H9 (cell line): ENCODE measurements at regions not wholly inside any gene's neighbourhood (a gene's known extent, or its start where the extent isn't known, plus 50 kb on each side); places are given as distances from the start of the nearest gene placed in this dataset.

Source experiments
- DNase-seq: peaks from one replicate; pipeline ENCODE4 v3.0.0-alpha.2; 2017
- H2AFZ ChIP-seq: one replicate; pipeline ENCODE4 v1.6.1; 2013; ENCODE audit warnings: mild to moderate bottlenecking, low read length, control low read depth, moderate library complexity
- H2AK5ac ChIP-seq: 2 replicates; pipeline ENCODE4 v1.6.1; 2013; ENCODE audit warnings: low read length, control low read depth, mixed read lengths; ENCODE audit not compliant: insufficient read length
- H2BK120ac ChIP-seq: one replicate; pipeline ENCODE4 v1.6.1; 2013; ENCODE audit warnings: low read depth, mild to moderate bottlenecking, low read length, control low read depth, inconsistent platforms; ENCODE audit not compliant: poor library complexity, severe bottlenecking
- H2BK12ac ChIP-seq: 2 replicates; pipeline ENCODE4 v1.6.1; 2013; ENCODE audit warnings: low read length, control low read depth, mixed read lengths, low read depth; ENCODE audit not compliant: insufficient read length
- H2BK15ac ChIP-seq: 2 replicates; pipeline ENCODE4 v1.6.1; 2013; ENCODE audit warnings: low read depth, low read length, control low read depth
- H2BK20ac ChIP-seq: one replicate; pipeline ENCODE4 v1.6.1; 2013; ENCODE audit warnings: low read depth, mild to moderate bottlenecking, low read length, control low read depth, inconsistent platforms; ENCODE audit not compliant: poor library complexity, severe bottlenecking
- H2BK5ac ChIP-seq: 2 replicates; pipeline ENCODE4 v1.6.1; 2013; ENCODE audit warnings: low read length, control low read depth, mixed read lengths; ENCODE audit not compliant: insufficient read length
- H3K14ac ChIP-seq: 2 replicates; pipeline ENCODE4 v1.6.1; 2013; ENCODE audit warnings: low read length, control low read depth; ENCODE audit not compliant: insufficient read depth
- H3K18ac ChIP-seq: 2 replicates; pipeline ENCODE4 v1.6.1; 2013; ENCODE audit warnings: low read depth, mild to moderate bottlenecking, mixed read lengths, low read length, control low read depth; ENCODE audit not compliant: insufficient read length
- H3K23ac ChIP-seq: 2 replicates; pipeline ENCODE4 v1.6.1; 2013; ENCODE audit warnings: low read length, control low read depth, mixed read lengths, low read depth; ENCODE audit not compliant: insufficient read length
- H3K23me2 ChIP-seq: 2 replicates; pipeline ENCODE4 v1.6.1; 2013; ENCODE audit warnings: low read depth, mild to moderate bottlenecking, mixed read lengths, low read length, control low read depth; ENCODE audit not compliant: insufficient read length, poor library complexity, severe bottlenecking
- H3K27ac ChIP-seq: 2 replicates; pipeline ENCODE4 v1.5.1; 2013; ENCODE audit warnings: low read length, control low read depth, mixed read lengths, low read depth; ENCODE audit not compliant: insufficient read length
- H3K27me3 ChIP-seq: 2 replicates; pipeline ENCODE4 v1.6.1; 2013; ENCODE audit warnings: low read length, control low read depth, inconsistent platforms; ENCODE audit not compliant: insufficient read depth
- H3K4ac ChIP-seq: 2 replicates; pipeline ENCODE4 v1.6.1; 2013; ENCODE audit warnings: low read depth, mild to moderate bottlenecking, control low read depth, inconsistent platforms, low read length, moderate library complexity
- H3K4me1 ChIP-seq: 2 replicates; pipeline ENCODE4 v1.6.1; 2013; ENCODE audit warnings: low read length, control low read depth, inconsistent platforms; ENCODE audit not compliant: insufficient read depth
- H3K4me2 ChIP-seq: 2 replicates; pipeline ENCODE4 v1.6.1; 2013; ENCODE audit warnings: low read length, control low read depth, mixed read lengths; ENCODE audit not compliant: insufficient read length, insufficient read depth
- H3K56ac ChIP-seq: 2 replicates; pipeline ENCODE4 v1.6.1; 2013; ENCODE audit warnings: low read depth, mild to moderate bottlenecking, mixed read lengths, low read length, control low read depth; ENCODE audit not compliant: insufficient read length
- H3K79me1 ChIP-seq: 2 replicates; pipeline ENCODE4 v1.6.1; 2013; ENCODE audit warnings: low read depth, mild to moderate bottlenecking, moderate library complexity, low read length, control low read depth, inconsistent platforms; ENCODE audit not compliant: insufficient read depth, poor library complexity, severe bottlenecking
- H3K79me2 ChIP-seq: 2 replicates; pipeline ENCODE4 v1.6.1; 2013; ENCODE audit warnings: low read length, control low read depth, inconsistent platforms; ENCODE audit not compliant: insufficient read depth
- H3K9ac ChIP-seq: 2 replicates; pipeline ENCODE4 v1.6.1; 2013; ENCODE audit warnings: low read length, control low read depth, mixed read lengths; ENCODE audit not compliant: insufficient read length; ENCODE audit errors: extremely low read depth
- H3K9me3 ChIP-seq: one replicate; pipeline ENCODE4 v1.6.1; 2013; ENCODE audit warnings: low read depth, low read length, inconsistent platforms; ENCODE audit not compliant: control insufficient read depth
- H3T11ph ChIP-seq: one replicate; pipeline ENCODE4 v1.6.1; 2013; ENCODE audit warnings: mild to moderate bottlenecking, low read length, control low read depth, inconsistent platforms
- H4K20me1 ChIP-seq: one replicate; pipeline ENCODE4 v1.6.1; 2013; ENCODE audit not compliant: control insufficient read depth, insufficient read length, insufficient read depth
- H4K5ac ChIP-seq: 2 replicates; pipeline ENCODE4 v1.6.1; 2013; ENCODE audit warnings: low read depth, mild to moderate bottlenecking, mixed read lengths, low read length, control low read depth; ENCODE audit not compliant: insufficient read length
- H4K8ac ChIP-seq: replicated peaks from 2 replicates; pipeline ENCODE4 v1.6.1; 2013; ENCODE audit warnings: low read length, control low read depth, mixed read lengths, low read depth; ENCODE audit not compliant: insufficient read length
- H4K91ac ChIP-seq: 2 replicates; pipeline ENCODE4 v1.6.1; 2013; ENCODE audit warnings: low read depth, mild to moderate bottlenecking, moderate library complexity, mixed read lengths, low read length, control low read depth; ENCODE audit not compliant: insufficient read length
- H3K27ac Mint-ChIP-seq, 3 experiments: 2 replicates in 2 of 3; 3 replicates in 1 of 3; pipeline ENCODE4 v1.8.0; 2020 to 2021; ENCODE audit warnings: mixed read lengths in 3 of 3, mild to moderate bottlenecking in 1 of 3, moderate library complexity in 1 of 3
- H3K27me3 Mint-ChIP-seq: 2 replicates; pipeline ENCODE4 v1.8.0; 2021; ENCODE audit warnings: low read depth, mild to moderate bottlenecking, moderate library complexity, mixed read lengths
- H3K36me3 Mint-ChIP-seq, 3 experiments: 2 replicates in 2 of 3; 3 replicates in 1 of 3; pipeline ENCODE4 v1.8.0; 2020 to 2021; ENCODE audit warnings: low read depth in 3 of 3, mixed read lengths in 3 of 3; ENCODE audit not compliant: insufficient read depth in 1 of 3
- H3K4me1 Mint-ChIP-seq, 2 experiments: 2 replicates each; pipeline ENCODE4 v1.8.0; 2020; ENCODE audit warnings: mixed read lengths in 2 of 2
- H3K4me3 Mint-ChIP-seq, 2 experiments: 2 replicates in 1 of 2; 3 replicates in 1 of 2; pipeline ENCODE4 v1.8.0; 2020 to 2021; ENCODE audit warnings: mild to moderate bottlenecking in 2 of 2, mixed read lengths in 2 of 2, moderate library complexity in 1 of 2
- H3K9me3 Mint-ChIP-seq, 2 experiments: 2 replicates in 1 of 2; 3 replicates in 1 of 2; pipeline ENCODE4 v1.8.0; 2020; ENCODE audit warnings: mild to moderate bottlenecking in 2 of 2, mixed read lengths in 2 of 2, moderate library complexity in 1 of 2
- CTCF ChIP-seq: fragments of 200-600 bp; sonication (generic); conservative IDR thresholded peaks from 3 replicates; pipeline ENCODE4 v1.8.0; 2021; ENCODE audit warnings: antibody characterized with exemption, mild to moderate bottlenecking
- WGBS: extraction: QIAGEN DNeasy Blood & Tissue Kit; methylation state at CpG from one replicate; pipeline ENCODE4 v1.1.7; 2013; ENCODE audit warnings: missing lambda C conversion rate, low lambda C conversion rate, mixed read lengths; ENCODE audit not compliant: insufficient read length; ENCODE audit errors: extremely low coverage; 5-methylcytosine and 5-hydroxymethylcytosine counted together

GRCh38 chrX:40154853-40155588, 57.3 kb upstream of the BCOR start:
- Histone ChIP-seq H4K91ac (no peak overlapping the region), H3K4ac (no peak overlapping the region), H3K79me1 (no peaks in the 10 kb centered on the region), H2BK20ac (no peak overlapping the region), H4K8ac (no peak overlapping the region), H3K9ac (peak overlapping the region; percentile 20), H3K79me2 (no peaks in the 10 kb centered on the region; the same call in 1 of the 2 replicates), H2BK5ac (no peak overlapping the region), H3K23ac (no peak overlapping the region), H4K20me1 (peaks cover 5% of the 10 kb centered on the region), H3K4me1 (no peaks in the 10 kb centered on the region; the same call in 1 of the 2 replicates), H2BK15ac (no peak overlapping the region), H2AK5ac (no peak overlapping the region), H3T11ph (no peak overlapping the region), H2BK12ac (no peak overlapping the region), H3K9me3 (no peaks in the 10 kb centered on the region), H3K4me2 (peak overlapping the region; percentile 86), H3K14ac (no peak overlapping the region), H3K27ac (no peak overlapping the region), H2AFZ (no peak overlapping the region), H3K18ac (no peak overlapping the region), H3K27me3 (peaks cover 33% of the 10 kb centered on the region; the same call in 1 of the 2 replicates), H3K56ac (no peak overlapping the region), H2BK120ac (no peak overlapping the region), H3K23me2 (peaks cover 45% of the 10 kb centered on the region), H4K5ac (no peak overlapping the region)
- Mint-ChIP-seq H3K27ac (peak overlapping the region in 2 of 3 experiments; percentile 82 to 85; a peak in 3 of 7 replicates), H3K4me3 (peak overlapping the region; percentile 80 to 89), H3K36me3 (peaks cover 4% of the 10 kb centered on the region in 3 experiments; a peak in 5 of 7 replicates), H3K9me3 (peaks cover 43 to 45% of the 10 kb centered on the region in 2 experiments), H3K27me3 (peaks cover 54% of the 10 kb centered on the region), H3K4me1 (peaks cover 28 to 31% of the 10 kb centered on the region in 2 experiments)
- TF ChIP-seq CTCF = no peak
- DNase-seq = peak; percentile 75
- no CpG with 5 or more reads among the region's 72 CpGs for WGBS
